WTC11 (cell line): ENCODE measurements at regions not wholly inside any gene's neighbourhood (a gene's known extent, or its start where the extent isn't known, plus 50 kb on each side); places are given as distances from the start of the nearest gene placed in this dataset.

Experiments
- ARID4B ChIP-seq: sonication (generic); formaldehyde crosslinking; IDR thresholded peaks from 2 replicates; pipeline ENCODE4 v1.8.0; 2023; ENCODE audit warnings: missing genetic modification reagents, mild to moderate bottlenecking, borderline replicate concordance
- CBFB ChIP-seq: sonication (generic); formaldehyde crosslinking; IDR thresholded peaks from 2 replicates; pipeline ENCODE4 v1.8.1; 2022; ENCODE audit warnings: mild to moderate bottlenecking, low read depth, missing genetic modification reagents
- CTCF ChIP-seq: fragments of 200-600 bp; IDR thresholded peaks from 2 replicates; pipeline ENCODE4 v1.8.0; 2022; ENCODE audit warnings: antibody characterized with exemption
- ELF4 ChIP-seq: sonication (generic); formaldehyde crosslinking; IDR thresholded peaks from 2 replicates; pipeline ENCODE4 v1.8.1; 2022; ENCODE audit warnings: low read depth, mild to moderate bottlenecking, moderate library complexity, missing genetic modification reagents
- JUN ChIP-seq: sonication (generic); formaldehyde crosslinking; IDR thresholded peaks from 2 replicates; pipeline ENCODE4 v1.8.0; 2023; ENCODE audit warnings: mild to moderate bottlenecking, missing genetic modification reagents
- MLX ChIP-seq: sonication (generic); formaldehyde crosslinking; IDR thresholded peaks from 2 replicates; pipeline ENCODE4 v1.8.1; 2023; ENCODE audit warnings: mild to moderate bottlenecking, missing genetic modification reagents, moderate library complexity
- NFYB ChIP-seq: sonication (generic); formaldehyde crosslinking; conservative IDR thresholded peaks from 2 replicates; pipeline ENCODE4 v1.8.0; 2022; ENCODE audit warnings: low read depth, missing genetic modification reagents
- PRRX2 ChIP-seq: fragments of 250-450 bp; sonication (Bioruptor Pico); IDR thresholded peaks from 2 replicates; pipeline ENCODE4 v1.8.0; 2021; ENCODE audit warnings: mild to moderate bottlenecking
- TP53 ChIP-seq: sonication (generic); formaldehyde crosslinking; IDR thresholded peaks from 2 replicates; pipeline ENCODE4 v1.8.1; 2023; ENCODE audit warnings: mild to moderate bottlenecking, missing genetic modification reagents
- ZNF232 ChIP-seq: sonication (generic); formaldehyde crosslinking; IDR thresholded peaks from 2 replicates; pipeline ENCODE4 v1.8.0; 2022; ENCODE audit warnings: mild to moderate bottlenecking, missing genetic modification reagents
- TF ChIP-seq, protein P1 (sequence below): sonication (generic); formaldehyde crosslinking; IDR thresholded peaks from 2 replicates; pipeline ENCODE4 v1.8.0; 2022; ENCODE audit warnings: mild to moderate bottlenecking, missing genetic modification reagents

DNA sequence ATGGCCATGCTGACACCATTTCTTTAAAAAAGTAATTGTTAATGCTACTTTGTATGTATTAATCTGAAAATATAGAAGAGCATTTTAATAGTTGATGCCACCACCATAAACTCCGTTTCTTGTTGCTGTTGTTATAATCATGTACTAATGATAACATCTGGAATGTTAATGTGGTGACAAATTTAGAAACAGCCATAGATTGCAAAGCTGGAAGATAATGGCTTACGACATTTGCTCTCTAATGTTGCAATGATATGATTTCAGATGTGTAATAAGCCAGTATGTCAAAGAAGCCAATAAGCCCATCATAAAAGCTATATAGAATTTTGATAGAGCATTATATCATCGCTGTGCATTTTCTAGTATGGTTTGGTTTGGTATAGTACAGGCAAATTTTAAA is 579.4 kb upstream of the ZFP42 start:
- TF ChIP-seq ELF4 (no peak), CTCF (no peak), TP53 (no peak), PRRX2 (CRISPR knock-in tag) (no peak), ARID4B (CRISPR knock-in tag) (no peak), NFYB (CRISPR knock-in tag) (no peak), CBFB (CRISPR knock-in tag) (no peak), JUN (CRISPR knock-in tag) (no peak), ZNF232 (no peak), MLX (CRISPR knock-in tag) (no peak)
- TF ChIP-seq, protein P1, sequence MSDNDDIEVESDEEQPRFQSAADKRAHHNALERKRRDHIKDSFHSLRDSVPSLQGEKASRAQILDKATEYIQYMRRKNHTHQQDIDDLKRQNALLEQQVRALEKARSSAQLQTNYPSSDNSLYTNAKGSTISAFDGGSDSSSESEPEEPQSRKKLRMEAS (CRISPR knock-in tag) = no peak
